COLO668 (cell line): ENCODE measurements at regions not wholly inside any gene's neighbourhood (a gene's known extent, or its start where the extent isn't known, plus 50 kb on each side); places are given as distances from the start of the nearest gene placed in this dataset.
"Not testable (repeated sequence)": the region's sequence is repeated elsewhere in the genome, so short reads cannot be mapped to it uniquely, and the experiment has no call there.

Source experiments
- DNase-seq: peaks from one replicate; lab custom pipeline; 2025; ENCODE audit not compliant: unreplicated experiment; lab: John Stamatoyannopoulos, UW

- no peak for DNase-seq
These were observed 140.9 kb upstream of the XPO1 start for GRCh38 chr2:61679096-61679495.

DNA sequence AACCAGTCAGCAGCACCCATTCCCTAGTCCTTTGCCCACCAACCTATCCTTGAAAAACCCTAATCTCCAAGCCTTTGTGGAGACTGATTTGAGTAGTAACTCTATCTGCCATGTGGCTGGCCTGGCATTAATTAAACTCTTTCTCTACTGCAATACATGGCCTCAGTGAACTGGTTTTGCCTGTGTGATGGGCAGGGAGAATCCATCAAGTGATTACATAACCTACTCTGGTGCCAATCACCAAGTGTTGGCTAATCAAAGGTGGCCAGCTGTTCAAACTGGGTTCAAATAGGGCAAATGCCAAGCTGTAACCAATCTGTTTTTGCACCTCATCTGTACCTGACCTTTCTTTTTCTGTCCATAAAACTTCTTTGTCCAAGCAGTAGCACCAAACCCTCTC is 139.8 kb upstream of the XPO1 start:
- no peak for DNase-seq

DNA sequence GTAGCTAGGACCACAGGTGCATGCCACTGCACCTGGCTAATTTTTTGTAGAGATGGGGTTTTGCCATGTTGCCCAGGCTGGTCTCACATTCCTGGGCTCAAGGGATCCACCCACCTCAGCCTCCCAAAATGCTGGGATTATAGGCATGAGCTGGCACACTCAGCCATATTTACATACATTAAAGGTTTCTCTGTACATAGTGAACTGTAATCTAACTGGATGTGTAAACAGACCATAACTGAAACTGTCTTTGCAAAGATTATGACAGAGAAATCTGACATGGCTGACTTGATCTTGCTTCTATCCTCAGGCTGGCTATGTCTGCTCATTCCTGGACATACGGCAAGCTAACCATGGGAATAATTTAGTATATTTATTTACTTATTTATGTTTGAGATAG is 139.2 kb upstream of the XPO1 start:
- DNase-seq: no peak

GRCh38 chr2:61675204-61675603 is 137.0 kb upstream of the XPO1 start:
- DNase-seq: no peak

- no peak for DNase-seq
These were observed 133.6 kb upstream of the XPO1 start for GRCh38 chr2:61671561-61672315.

DNA sequence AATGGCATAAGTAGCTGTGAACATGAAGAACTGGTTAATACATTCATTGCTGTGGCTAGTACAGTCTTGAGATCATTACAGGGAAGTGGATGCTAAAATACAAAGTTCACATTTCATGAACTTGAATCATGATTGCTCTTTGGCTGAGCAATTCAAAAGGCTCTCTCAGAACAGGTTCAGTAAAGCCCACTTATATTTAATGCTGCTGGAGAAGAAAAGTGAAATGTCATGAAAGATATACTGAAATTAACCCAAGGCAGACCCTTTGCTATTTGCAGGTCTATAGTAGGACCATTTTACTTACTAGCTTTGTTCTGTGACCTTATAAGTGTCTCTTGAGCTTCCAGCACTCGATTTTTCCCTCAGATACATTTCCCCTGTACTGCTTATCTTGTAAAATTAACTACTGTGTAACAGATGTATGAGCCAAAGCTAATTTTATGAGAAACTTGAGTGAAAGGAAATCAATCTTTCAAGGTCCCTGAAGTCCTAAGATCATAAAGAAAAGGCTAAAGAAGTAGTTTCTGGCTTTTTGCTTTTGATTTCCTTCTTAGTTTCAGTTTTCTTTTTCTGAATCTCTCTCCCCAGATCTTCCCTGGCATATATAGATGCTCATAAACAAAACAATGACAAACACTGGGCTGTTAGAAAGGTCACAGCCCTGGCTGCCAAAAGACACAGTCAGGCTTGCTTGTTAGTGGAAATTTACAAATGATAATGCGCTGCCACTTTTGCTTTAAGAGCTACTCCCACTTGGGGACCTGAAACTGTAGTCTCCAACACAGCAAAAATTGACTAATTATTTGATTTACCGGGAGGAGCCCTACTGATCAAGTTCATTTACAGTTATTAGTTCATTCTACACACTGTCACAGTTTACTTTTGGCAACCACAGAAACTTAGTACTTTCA is 132.7 kb upstream of the XPO1 start:
- DNase-seq: no peak

DNA sequence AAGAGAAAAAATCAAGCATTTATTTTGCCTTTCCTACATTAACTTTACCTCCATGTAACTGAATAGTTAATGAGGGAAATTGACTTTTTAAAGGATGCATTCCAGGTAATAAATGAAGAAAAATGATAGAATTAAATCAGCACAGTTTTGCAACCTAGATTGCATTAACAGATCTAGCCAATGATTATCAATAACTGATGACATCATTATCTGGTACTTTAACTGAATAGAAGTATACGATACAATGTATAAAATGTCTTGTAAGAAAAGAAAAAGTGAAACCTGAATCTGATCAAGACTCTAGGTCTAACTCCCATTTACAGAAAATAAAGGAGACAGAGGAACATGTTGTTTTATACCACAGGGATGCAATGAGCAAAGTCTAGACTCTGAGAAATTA is 126.0 kb upstream of the XPO1 start:
- no peak for DNase-seq

- DNase-seq: no peak
These were observed 124.8 kb upstream of the XPO1 start for GRCh38 chr2:61662990-61663389.

- DNase-seq: no peak
These were observed 122.6 kb upstream of the XPO1 start for GRCh38 chr2:61660511-61661388.

DNA sequence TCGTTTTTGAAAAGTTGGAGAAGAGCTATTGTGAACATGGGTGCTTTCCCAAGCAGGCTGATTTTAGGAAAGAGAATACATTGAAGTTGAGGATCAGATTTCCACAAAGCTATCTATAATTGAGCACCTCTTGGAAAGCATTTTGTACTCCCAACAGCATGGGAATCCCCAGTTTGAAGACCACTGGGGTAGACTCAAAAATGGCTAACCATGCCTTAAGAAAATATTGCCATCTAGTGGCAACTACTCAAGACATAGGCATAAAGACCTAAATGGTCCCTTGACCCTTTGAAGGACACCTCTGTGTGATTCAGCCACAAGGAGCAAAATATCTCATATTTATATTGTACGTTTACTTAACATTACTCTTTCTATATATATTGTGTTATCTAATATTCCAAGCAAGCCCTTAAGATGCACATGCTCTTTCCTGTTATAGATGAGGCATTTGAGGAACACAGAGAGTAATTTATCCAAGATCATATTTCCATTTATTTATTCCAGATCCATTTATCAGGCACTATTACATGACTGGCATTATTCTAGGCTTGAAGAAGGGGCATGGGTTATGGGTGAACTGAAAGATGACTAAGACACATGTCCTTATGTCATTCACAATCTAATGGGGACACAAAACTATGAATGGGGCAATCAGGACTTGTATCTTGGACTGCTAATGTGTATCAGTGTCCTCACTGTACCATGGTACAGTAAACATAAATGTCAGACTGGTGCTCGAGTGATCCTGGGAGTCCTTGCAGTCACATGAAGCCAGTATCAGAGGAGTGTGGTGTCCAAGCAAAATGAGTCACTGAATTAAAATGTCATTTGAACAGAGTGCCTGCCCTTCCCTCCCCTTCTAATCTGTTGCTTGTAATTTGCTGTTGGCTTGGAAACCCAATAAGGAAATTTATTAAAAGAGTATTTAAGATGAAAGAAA is 121.0 kb upstream of the XPO1 start:
- DNase-seq: no peak

DNA sequence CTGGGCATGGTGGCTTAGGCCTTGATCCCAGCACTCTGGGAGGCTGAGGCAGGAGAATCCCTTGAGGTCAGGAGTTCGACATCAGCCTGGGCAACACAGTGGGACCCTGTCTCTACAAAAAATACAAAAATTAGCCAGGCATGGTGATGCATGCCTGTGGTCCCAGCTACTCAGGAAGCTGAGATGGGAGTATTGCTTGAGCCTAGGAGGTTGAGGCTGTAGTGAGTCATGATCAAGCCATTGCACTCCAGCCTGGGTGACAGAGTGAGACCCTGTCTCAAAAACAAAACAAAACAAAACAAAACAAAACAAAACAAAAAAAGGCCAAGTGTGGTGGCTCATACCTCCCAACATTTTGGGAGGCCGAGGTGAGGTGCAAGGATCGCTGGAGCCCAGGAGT is 111.8 kb upstream of the XPO1 start:
- DNase-seq: not testable (repeated sequence)

DNA sequence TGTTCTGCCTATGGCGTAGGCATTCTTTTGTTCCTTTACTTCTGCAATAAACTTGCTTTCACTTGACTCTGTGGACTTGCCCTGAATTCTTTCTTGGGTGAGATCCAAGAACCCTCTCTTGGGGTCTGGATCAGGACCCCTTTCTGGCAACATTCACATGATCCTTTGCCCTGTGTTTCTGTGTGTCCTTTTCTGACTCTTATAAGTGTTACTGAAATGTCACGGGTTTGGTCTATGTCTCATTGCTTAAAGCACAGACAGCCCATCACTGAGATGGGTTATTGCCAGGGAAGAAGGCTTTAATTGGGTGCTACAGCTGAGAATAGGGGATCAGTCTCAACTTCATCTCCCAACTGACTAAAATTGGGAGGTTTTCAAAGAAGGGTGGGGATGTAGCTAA is 110.9 kb upstream of the XPO1 start:
- no peak for DNase-seq

- no peak for DNase-seq
These were observed 108.9 kb upstream of the XPO1 start for GRCh38 chr2:61647044-61647443.

GRCh38 chr2:61645911-61646310 is 107.8 kb upstream of the XPO1 start:
- no peak for DNase-seq

- DNase-seq: not testable (repeated sequence)
These were observed 105.0 kb upstream of the XPO1 start for GRCh38 chr2:61643153-61643552.

- DNase-seq: no peak
These were observed 102.2 kb upstream of the XPO1 start for GRCh38 chr2:61640406-61640805.

DNA sequence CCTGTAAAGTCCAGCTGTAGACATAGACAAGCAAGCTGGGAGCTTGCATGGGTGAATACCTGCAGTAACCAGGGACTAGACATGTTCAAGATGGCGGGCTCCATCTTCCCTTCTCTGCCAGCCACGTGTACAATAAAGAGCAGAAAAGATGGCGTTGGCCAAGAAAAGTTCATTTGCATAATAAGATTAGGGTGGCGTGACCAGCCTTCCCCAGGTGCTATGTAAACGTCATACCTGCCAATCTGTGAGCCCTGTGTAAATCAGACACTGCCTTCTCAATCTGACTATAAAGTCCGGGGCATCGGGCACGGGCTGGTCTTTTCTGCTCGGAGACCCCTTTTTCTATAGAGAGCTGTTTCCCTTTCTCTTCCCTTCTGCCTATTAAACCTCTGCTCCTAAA is 101.6 kb upstream of the XPO1 start:
- no peak for DNase-seq

DNA sequence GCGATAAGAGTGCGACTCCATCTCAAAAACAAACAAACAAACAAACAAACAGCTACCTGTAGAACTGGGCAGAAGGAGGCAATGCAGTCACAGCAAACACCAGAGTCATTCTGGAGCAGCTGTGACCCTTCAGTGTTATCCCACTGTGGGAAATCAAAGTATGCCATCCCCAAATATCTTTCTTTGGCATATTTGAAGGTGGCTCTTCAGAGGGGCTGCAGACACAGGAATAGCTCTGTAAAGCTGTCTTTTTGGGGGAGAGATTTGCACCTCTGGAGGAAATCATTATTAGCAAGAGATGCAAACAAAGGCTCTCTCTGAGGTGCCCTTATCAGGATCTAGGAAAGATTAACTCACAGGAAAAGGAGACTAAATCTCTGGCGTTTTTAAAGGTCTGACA is 98.5 kb upstream of the XPO1 start:
- DNase-seq: no peak

DNA sequence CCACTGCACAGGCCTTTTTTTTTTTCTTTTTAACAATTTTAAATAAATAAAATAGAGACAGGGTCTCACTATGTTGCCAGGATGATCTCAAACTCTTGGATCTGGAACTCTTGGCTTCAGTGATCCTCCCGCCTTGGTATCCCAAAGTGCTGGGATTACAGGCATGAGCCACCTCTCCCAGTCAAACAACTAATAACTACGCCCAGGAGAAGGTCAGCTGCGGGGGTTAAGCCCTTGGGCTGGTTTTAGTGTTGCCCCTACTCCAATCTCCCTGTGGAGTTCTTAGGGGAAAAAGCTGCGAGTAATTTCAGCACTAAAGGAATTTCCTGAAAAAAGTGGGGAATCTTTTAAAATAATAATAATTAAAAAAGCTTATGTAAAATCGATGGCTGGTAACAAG is 96.4 kb upstream of the XPO1 start:
- no peak for DNase-seq

DNA sequence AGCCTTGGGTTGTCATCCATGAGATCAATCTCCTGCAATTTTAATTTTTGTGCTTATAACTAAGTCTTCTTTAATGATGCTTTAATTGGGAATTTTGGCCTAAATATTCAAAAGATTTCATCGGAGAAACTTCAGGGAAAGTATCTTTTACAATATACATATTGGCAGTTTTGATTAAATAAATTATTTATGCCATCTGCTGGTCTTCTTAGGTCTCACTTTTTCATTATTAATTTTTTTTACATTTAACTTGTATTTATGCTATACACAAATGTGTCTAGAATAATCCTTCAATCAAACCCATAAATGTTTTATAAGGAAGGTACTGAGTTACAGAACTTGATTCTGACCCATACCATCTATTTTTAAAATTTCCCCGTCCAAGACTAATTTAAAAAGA is 95.1 kb upstream of the XPO1 start:
- no peak for DNase-seq
